ENCODE measurements at regions not wholly inside any gene's neighbourhood (a gene's known extent, or its start where the extent isn't known, plus 50 kb on each side); places are given as distances from the start of the nearest gene placed in this dataset.

GRCh38 chr3:147900851-147901250 is 491.7 kb downstream of the ZIC1 start:
- DNase-seq (ENCODE audit: low read depth), result no peak
- TF ChIP-seq CTCF (IDR thresholded peaks at IDR 0.05; ENCODE audit: low read depth, low read length, missing control alignments), result no peak

GRCh38 chr3:147903026-147903425 is 493.9 kb downstream of the ZIC1 start:
- TF ChIP-seq CTCF (IDR thresholded peaks at IDR 0.05; ENCODE audit: low read depth, low read length, missing control alignments), result no peak
- DNase-seq (ENCODE audit: low read depth), result no peak
- no peak overlapping the region for H3K4me3 ChIP-seq (ENCODE audit: low read depth, low read length)

More at GRCh38 chr3:147900851-147901250, 491.7 kb downstream of the ZIC1 start:
- no peak overlapping the region for H3K4me3 ChIP-seq (ENCODE audit: low read depth, low read length)

GRCh38 chr3:147904421-147904820 is 495.3 kb downstream of the ZIC1 start:
- DNase-seq (ENCODE audit: low read depth), result no peak

GRCh38 chr3:147906285-147906684 is 497.1 kb downstream of the ZIC1 start:
- H3K4me3 ChIP-seq (ENCODE audit: low read depth, low read length), result no peak overlapping the region
- TF ChIP-seq CTCF (IDR thresholded peaks at IDR 0.05; ENCODE audit: low read depth, low read length, missing control alignments), result no peak
- DNase-seq (ENCODE audit: low read depth), result no peak

More at GRCh38 chr3:147904421-147904820, 495.3 kb downstream of the ZIC1 start:
- TF ChIP-seq CTCF (IDR thresholded peaks at IDR 0.05; ENCODE audit: low read depth, low read length, missing control alignments), result no peak
- no peak overlapping the region for H3K4me3 ChIP-seq (ENCODE audit: low read depth, low read length)

- TF ChIP-seq CTCF (IDR thresholded peaks at IDR 0.05; ENCODE audit: low read depth, low read length, missing control alignments), result no peak
- DNase-seq (ENCODE audit: low read depth), result no peak
- no peak overlapping the region for H3K4me3 ChIP-seq (ENCODE audit: low read depth, low read length)
These were observed 505.4 kb downstream of the ZIC1 start for GRCh38 chr3:147914532-147914931.

GRCh38 chr3:147915057-147915456 is 505.9 kb downstream of the ZIC1 start:
- TF ChIP-seq CTCF (IDR thresholded peaks at IDR 0.05; ENCODE audit: low read depth, low read length, missing control alignments), result no peak
- DNase-seq (ENCODE audit: low read depth), result no peak
- no peak overlapping the region for H3K4me3 ChIP-seq (ENCODE audit: low read depth, low read length)

GRCh38 chr3:147919496-147919895 is 510.3 kb downstream of the ZIC1 start:
- DNase-seq (ENCODE audit: low read depth), result no peak
- TF ChIP-seq CTCF (IDR thresholded peaks at IDR 0.05; ENCODE audit: low read depth, low read length, missing control alignments), result no peak
- no peak overlapping the region for H3K4me3 ChIP-seq (ENCODE audit: low read depth, low read length)

All from GM12864 (cell line).